AG09309 (cell line): ENCODE measurements at regions not wholly inside any gene's neighbourhood (a gene's known extent, or its start where the extent isn't known, plus 50 kb on each side); places are given as distances from the start of the nearest gene placed in this dataset.

Experiments used
- DNase-seq: peaks from one replicate; pipeline ENCODE4 v3.0.0-alpha.2; 2010; ENCODE audit warnings: low read depth
- H3K4me3 ChIP-seq: 2 replicates; pipeline ENCODE4 v1.5.1; 2011; ENCODE audit warnings: mild to moderate bottlenecking, low read depth, low read length, moderate library complexity; ENCODE audit not compliant: control insufficient read depth
- CTCF ChIP-seq: IDR thresholded peaks from 2 replicates; pipeline ENCODE4 v1.5.1; 2011; ENCODE audit warnings: mild to moderate bottlenecking, low read depth, low read length, inconsistent platforms; ENCODE audit not compliant: insufficient read depth, control insufficient read depth; ENCODE audit errors: missing control alignments

GRCh38 chr12:24491968-24492367, 456.9 kb downstream of the BCAT1 start:
- H3K4me3 ChIP-seq, result no peak overlapping the region
- TF ChIP-seq CTCF, result no peak
- no peak for DNase-seq

- no peak for DNase-seq
- no peak for TF ChIP-seq CTCF
- H3K4me3 ChIP-seq, result no peak overlapping the region
Observed at GRCh38 chr12:24489939-24490338, 459.0 kb downstream of the BCAT1 start.

- H3K4me3 ChIP-seq, result no peak overlapping the region
- no peak for DNase-seq
- no peak for TF ChIP-seq CTCF
Observed at GRCh38 chr12:24488906-24489619, 459.8 kb downstream of the BCAT1 start.

GRCh38 chr12:24488091-24488596, 460.8 kb downstream of the BCAT1 start:
- no peak for DNase-seq
- H3K4me3 ChIP-seq, result no peak overlapping the region
- TF ChIP-seq CTCF, result no peak

GRCh38 chr12:24487606-24488005, 461.3 kb downstream of the BCAT1 start:
- no peak for TF ChIP-seq CTCF
- no peak overlapping the region for H3K4me3 ChIP-seq
- DNase-seq, result no peak

GRCh38 chr12:24483732-24484131, 465.2 kb downstream of the BCAT1 start:
- no peak for TF ChIP-seq CTCF
- DNase-seq, result no peak
- H3K4me3 ChIP-seq, result no peak overlapping the region
